HG03095 (cell line): ENCODE measurements at regions not wholly inside any gene's neighbourhood (a gene's known extent, or its start where the extent isn't known, plus 50 kb on each side); places are given as distances from the start of the nearest gene placed in this dataset.

Experiments used
- ATAC-seq: cut with Tn5 transposase; IDR thresholded peaks from one replicate; pipeline ENCODE4 v1.9.1; 2021; ENCODE audit warnings: moderate library complexity; ENCODE audit not compliant: unreplicated experiment

DNA sequence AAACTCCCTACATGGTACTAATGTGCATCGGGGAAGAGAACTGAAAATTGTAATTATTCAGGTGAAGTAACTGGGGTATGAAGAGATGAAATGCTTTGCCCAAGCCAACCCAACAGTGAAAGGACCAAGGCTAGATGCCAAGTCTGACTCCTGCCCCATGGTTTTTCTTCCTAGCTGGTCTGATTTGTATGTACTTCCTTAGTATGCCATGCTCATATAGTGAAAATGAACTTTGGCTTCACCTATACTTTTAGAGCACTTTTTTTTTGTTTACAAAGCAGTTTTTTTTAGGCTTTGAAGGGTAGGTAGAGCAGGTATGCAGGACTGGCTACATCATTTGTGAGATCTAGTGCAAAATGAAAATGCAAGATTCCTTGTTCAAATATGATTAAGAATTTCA is 359.4 kb upstream of the RIOK2 start:
- ATAC-seq, result no peak

DNA sequence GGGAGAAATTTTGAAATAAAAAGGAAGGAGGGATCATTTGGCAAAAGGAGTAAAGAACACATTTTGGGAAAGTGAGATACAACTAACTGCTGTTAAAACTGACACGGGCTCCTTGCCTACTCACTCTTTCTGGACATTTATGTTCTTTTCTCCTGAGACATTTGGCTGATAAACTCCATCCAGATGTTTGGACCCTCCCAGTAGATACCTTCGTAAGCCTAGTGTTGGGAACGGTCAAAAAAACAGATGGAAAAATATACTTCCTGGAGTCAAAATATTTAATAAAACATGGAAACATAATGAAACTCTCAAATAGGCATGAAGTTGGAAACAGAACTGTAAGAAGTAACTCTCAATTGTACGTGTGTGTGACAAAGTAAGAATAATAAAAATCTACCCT is 360.1 kb upstream of the RIOK2 start:
- ATAC-seq, result no peak

- ATAC-seq, result no peak
Measured at GRCh38 chr5:97544240-97544639, 361.2 kb upstream of the RIOK2 start.

GRCh38 chr5:97544678-97545077 is 361.6 kb upstream of the RIOK2 start:
- ATAC-seq, result no peak

DNA sequence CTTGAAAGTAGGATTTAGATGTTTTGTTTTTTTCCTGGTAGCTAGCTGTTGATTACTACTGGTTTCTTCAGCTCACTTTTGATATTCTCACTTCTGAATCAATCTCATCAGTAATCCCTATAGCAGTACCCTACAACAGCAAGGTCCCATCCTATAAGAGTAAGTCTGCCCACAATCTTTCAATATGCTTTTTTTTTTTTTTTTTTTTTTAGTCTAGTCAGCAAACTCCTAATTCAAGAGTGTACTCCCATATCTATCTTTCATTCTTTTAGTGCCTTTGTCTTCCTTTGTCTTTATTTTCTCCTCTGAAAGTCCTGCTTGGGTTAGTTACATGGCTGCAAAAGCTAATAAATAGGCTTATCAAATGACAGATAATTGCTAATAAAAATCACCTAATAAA is 362.4 kb upstream of the RIOK2 start:
- ATAC-seq, result no peak

DNA sequence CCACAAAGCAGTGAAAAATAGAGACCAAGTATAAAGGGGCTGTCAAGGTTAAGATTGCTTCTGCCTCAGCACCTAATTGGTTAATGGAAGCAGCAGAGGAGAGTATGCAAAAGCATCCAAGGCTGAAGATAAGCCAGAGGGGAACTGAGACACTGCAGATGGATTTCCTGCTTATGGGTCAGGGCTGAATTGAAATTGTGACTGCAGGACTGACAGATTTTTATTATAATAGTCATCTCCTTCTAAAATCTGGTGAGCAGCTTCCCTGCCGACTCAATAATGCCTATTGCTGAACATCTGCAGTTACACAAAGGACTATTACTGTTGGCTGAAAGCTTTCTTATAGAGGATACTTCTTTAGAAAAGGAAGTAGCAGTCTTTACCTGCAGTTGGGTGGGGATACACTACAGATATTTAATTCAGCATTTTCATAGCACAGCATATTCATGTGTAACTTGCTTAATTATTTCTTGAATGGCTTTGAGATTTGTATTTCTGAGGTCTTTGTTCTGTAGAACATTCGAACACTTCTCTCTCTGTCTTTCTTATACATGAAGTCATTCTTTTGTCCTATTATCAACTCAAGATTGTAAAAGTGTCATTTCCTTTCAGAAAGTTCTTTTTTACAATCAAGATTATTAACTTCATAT is 363.0 kb upstream of the RIOK2 start:
- ATAC-seq, result no peak

GRCh38 chr5:97547430-97547829 is 364.4 kb upstream of the RIOK2 start:
- no peak for ATAC-seq

GRCh38 chr5:97547999-97548738 is 365.1 kb upstream of the RIOK2 start:
- peak; percentile 72 for ATAC-seq

- ATAC-seq, result peak; percentile 35
Measured at GRCh38 chr5:97548739-97549080, 365.7 kb upstream of the RIOK2 start.

DNA sequence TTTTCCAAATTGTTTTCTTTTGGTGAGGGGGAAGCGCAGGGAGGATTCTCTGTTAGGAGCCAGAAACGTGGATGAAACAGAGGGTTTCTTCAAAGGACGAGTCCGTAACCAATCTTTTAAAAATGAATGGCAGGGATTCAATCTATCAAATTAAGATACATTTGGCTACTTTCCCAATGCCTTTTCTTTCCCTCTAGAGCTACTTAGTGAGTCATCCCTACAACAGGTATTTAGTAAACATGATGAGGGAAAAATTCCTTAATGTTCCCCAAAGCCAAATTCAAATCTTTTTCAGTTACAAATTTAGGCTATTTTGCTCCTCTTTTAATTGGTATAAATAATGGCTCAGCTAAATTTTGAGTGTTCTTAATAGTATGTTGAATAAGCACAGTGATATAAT is 366.4 kb upstream of the RIOK2 start:
- ATAC-seq, result no peak

DNA sequence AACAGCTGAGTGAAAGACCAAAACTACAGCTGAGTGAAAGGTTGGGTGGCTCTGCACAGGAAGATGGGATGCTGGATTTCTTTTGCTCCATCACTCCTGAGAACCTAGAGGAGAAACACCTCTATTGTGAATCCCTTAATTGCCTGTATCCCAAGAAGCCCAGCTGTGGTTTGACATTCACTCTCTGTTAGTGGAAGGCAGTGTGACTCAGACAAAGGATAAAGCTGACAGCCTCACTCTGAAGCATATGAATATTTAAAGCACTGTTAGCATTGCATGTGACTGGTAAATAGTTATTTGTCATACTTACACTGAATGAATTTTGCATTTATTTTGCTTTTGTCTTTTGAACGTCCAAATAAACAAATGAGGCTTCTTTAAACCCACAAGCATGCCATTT is 367.1 kb upstream of the RIOK2 start:
- ATAC-seq, result no peak

DNA sequence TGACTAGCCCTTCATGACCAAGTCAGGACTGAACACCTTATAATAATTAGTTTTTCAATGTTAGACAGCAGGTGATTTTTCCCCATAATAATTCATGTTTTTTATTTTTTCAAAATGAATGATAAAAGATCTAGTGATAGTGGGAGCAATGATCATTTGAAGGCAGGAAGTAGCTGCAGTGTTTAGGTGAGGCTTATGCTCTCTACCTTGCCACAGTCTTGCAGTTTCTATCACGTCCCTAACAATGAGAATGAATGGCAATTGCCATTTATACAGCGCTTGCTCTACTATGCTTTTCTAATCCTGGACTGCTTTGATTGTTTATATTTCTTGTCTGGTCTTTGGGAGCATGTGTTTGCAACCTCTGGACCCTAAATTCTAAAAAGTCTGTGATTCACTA is 367.8 kb upstream of the RIOK2 start:
- ATAC-seq, result no peak

DNA sequence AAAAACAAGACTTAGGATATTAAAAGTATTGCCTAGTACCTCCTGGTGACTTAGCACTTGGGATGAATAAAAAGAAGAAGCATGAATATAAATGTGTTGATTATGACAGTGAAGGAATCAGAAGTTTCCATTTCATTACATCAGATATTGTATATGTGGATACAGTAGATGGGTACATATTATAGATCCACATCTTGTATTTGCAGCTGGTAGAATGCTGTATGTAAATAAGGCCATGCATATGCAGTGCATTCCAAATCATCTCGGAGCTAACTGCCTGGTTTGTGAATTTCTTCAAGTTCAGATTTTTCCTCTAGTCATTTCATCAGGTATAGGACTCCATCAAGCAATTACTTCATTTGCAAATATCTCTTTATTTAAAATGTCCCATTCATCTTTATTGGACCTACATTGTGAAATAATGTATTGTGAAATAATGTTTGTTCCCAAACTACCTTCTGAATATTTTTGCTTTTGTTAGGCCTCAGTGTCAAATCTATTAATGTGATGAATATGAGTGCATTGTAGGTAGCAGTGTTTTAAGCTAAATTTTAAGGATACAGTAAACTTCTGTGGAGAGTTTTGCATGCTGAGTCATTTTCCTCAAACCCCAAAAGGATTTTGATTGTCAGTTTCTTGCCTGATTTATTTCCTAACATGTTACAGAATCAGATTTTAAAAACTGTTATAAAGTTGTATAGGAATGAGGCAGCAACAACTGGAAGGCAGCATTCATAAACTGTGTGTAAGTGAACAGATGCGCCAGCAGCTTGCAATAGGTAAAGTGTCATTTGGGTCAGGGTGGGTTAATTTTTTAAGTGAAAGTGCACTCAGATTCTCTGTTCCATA is 370.8 kb upstream of the RIOK2 start:
- ATAC-seq, result no peak

DNA sequence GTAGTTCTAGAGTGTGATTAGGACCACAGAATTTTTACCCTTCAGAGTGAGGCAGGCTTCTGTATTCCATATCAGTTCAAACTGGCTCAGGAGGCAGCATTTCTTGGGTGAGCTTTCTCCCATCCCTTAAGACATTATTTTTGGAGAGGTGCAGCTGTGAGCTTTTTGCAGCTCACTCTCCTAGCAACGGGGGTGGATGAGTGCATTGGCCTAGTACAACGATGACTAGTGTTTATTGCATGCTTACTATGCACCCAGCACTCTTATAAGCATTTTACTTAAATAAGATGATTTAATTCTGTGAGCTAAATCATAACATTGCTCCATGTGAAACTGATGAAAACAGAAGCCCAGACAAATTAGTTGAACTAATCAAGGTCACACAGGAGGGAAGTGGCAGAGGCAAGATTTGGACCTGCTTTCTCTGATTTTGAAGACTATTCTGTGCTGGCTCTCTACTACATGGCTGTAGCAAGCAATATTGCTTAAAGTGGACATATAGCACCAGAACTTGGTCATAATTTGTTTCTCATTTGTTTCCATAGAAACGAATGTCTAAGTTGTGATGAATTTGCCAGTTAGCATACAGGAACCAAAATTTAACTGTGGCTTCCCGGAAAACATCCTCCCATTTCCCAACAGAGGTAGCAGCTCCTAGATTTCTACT is 372.1 kb upstream of the RIOK2 start:
- ATAC-seq, result no peak

DNA sequence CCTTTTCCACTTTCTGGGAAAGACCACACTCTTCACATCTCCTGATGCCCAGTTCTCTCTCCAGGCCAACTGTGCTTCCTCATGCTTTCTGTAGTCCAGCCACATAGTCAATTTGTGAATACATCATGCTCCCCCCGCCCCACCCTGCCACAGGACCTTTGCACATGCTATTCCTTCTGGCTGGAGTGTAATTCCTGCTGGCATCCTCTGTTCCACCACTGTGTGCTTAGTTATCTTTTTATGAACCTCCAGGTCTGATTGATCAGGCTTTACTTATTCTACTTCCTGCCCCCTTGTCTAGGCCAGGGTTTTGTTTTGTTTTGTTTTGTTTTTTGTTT is 372.6 kb upstream of the RIOK2 start:
- ATAC-seq, result no peak

- ATAC-seq, result no peak
Measured at GRCh38 chr5:97559827-97560598, 377.0 kb upstream of the RIOK2 start.

- no peak for ATAC-seq
Measured at GRCh38 chr5:97560599-97560993, 377.5 kb upstream of the RIOK2 start.

GRCh38 chr5:97563050-97563657 is 380.1 kb upstream of the RIOK2 start:
- no peak for ATAC-seq

DNA sequence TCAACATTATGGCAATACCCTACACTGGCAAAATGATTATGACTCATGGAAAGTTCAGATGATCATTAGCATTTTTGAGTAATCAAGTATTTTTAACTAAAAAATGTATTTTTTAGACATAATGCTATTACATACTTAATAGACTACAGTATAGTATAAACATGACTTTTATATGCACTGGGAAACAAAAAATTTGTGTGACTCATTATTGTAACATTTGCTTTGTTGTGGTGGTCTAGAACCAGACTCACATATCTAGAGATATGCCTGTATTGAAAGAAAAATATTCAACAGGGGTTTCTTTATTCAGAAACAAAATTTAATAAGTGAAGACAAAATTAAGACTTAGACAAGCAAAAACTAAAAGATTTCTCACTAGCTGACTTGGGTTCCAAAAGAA is 385.3 kb upstream of the RIOK2 start:
- ATAC-seq, result no peak

DNA sequence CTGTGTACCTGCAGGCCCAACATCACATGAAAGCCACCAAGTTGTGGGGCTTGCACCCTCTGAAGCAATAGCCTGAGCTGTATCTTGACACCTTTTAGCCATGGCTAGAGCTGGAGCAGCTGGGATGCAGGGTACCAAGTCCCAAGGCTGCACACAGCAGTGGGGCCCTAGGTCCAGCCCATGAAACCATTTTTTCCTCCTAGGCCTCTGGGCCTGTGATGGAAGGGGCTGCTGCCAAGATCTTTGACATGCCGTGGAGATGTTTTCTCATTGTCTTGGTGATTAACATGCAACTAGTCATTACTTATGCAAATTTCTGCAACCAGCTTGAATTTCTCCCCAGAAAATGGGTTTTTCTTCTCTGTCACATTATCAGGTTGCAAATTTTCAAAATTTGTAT is 387.2 kb upstream of the RIOK2 start:
- no peak for ATAC-seq
